ENCODE measurements at regions not wholly inside any gene's neighbourhood (a gene's known extent, or its start where the extent isn't known, plus 50 kb on each side); places are given as distances from the start of the nearest gene placed in this dataset.

- Mint-ChIP-seq H3K27ac (no peak overlapping the region), H3K27me3 (ENCODE audit: insufficient read depth, low read depth, poor library complexity) (peaks cover 2% of the 10 kb centered on the region), H3K9me3 (no peaks in the 10 kb centered on the region), H3K4me3 (no peak overlapping the region), H3K36me3 (ENCODE audit: low read depth) (no peaks in the 10 kb centered on the region), H3K4me1 (no peaks in the 10 kb centered on the region)
- H4K20me1 ChIP-seq (replicated peaks; ENCODE audit: insufficient read depth): no peaks in the 10 kb centered on the region
- no peaks in the 10 kb centered on the region for H3K27me3 ChIP-seq (ENCODE audit: insufficient read depth)
- no peak overlapping the region for H3K4me3 ChIP-seq
- no peak for DNase-seq (ENCODE audit: low spot score)
- no peak for TF ChIP-seq REST (IDR thresholded peaks at IDR 0.05; ENCODE audit: unreplicated experiment)
- TF ChIP-seq EZH2phosphoT487 (IDR thresholded peaks at IDR 0.05; ENCODE audit: unreplicated experiment): no peak
- TF ChIP-seq ZNF114 (CRISPR knock-in tag; IDR thresholded peaks at IDR 0.05): no peak
- TF ChIP-seq STAT1 (IDR thresholded peaks at IDR 0.05; ENCODE audit: unreplicated experiment): no peak
- TF ChIP-seq EZH2 (IDR thresholded peaks at IDR 0.05; ENCODE audit: low read depth, unreplicated experiment): no peak
- no peak for TF ChIP-seq ETS1 (IDR thresholded peaks at IDR 0.05)
- no peak for TF ChIP-seq CTCF (conservative IDR thresholded peaks at IDR 0.05; ENCODE audit: low read depth in 2 of 2)
- TF ChIP-seq ZNF331 (CRISPR knock-in tag; IDR thresholded peaks at IDR 0.05; ENCODE audit: low read depth): no peak
- no peaks in the 10 kb centered on the region for H3K79me2 ChIP-seq (replicated peaks; ENCODE audit: insufficient read depth)
- H3K4me2 ChIP-seq: no peak overlapping the region
- H3K4me1 ChIP-seq (ENCODE audit: insufficient read depth): no peaks in the 10 kb centered on the region
- H3F3A ChIP-seq (replicated peaks; ENCODE audit: low read depth): no peaks in the 10 kb centered on the region
- peaks cover 11% of the 10 kb centered on the region for H3K9me2 ChIP-seq (ENCODE audit: insufficient read depth)
- H3K36me3 ChIP-seq (ENCODE audit: insufficient read depth): no peaks in the 10 kb centered on the region
- no peak overlapping the region for H3K27ac ChIP-seq (ENCODE audit: low read depth)
- ATAC-seq: no peak
- H2AFZ ChIP-seq: no peak overlapping the region
Observed at GRCh38 chr14:85300107-85300506, 229.8 kb upstream of the FLRT2 start.

- Histone ChIP-seq H3K4me1 (ENCODE audit: insufficient read depth) (no peaks in the 10 kb centered on the region), H3K79me2 (replicated peaks; ENCODE audit: insufficient read depth) (no peaks in the 10 kb centered on the region), H3K4me2 (no peak overlapping the region), H3F3A (replicated peaks; ENCODE audit: low read depth) (no peaks in the 10 kb centered on the region), H2AFZ (no peak overlapping the region), H3K9me2 (ENCODE audit: insufficient read depth) (peaks cover 11% of the 10 kb centered on the region), H3K27me3 (ENCODE audit: insufficient read depth) (no peaks in the 10 kb centered on the region), H3K36me3 (ENCODE audit: insufficient read depth) (no peaks in the 10 kb centered on the region), H3K4me3 (no peak overlapping the region), H4K20me1 (replicated peaks; ENCODE audit: insufficient read depth) (no peaks in the 10 kb centered on the region), H3K27ac (ENCODE audit: low read depth) (no peak overlapping the region)
- Mint-ChIP-seq H3K27ac (no peak overlapping the region), H3K4me1 (no peaks in the 10 kb centered on the region), H3K4me3 (no peak overlapping the region), H3K9me3 (no peaks in the 10 kb centered on the region), H3K36me3 (ENCODE audit: low read depth) (no peaks in the 10 kb centered on the region), H3K27me3 (ENCODE audit: insufficient read depth, low read depth, poor library complexity) (peaks cover 2% of the 10 kb centered on the region)
- DNase-seq (ENCODE audit: low spot score) (no peak), ATAC-seq (no peak)
- TF ChIP-seq CTCF (conservative IDR thresholded peaks at IDR 0.05; ENCODE audit: low read depth in 2 of 2): no peak
- no peak for TF ChIP-seq ZNF114 (CRISPR knock-in tag; IDR thresholded peaks at IDR 0.05)
- no peak for TF ChIP-seq POLR2AphosphoS5 (IDR thresholded peaks at IDR 0.05; ENCODE audit: low read depth)
- no peak for TF ChIP-seq ETS1 (IDR thresholded peaks at IDR 0.05)
- no peak for TF ChIP-seq EZH2 (IDR thresholded peaks at IDR 0.05; ENCODE audit: low read depth, unreplicated experiment)
- TF ChIP-seq JUNB (IDR thresholded peaks at IDR 0.05; ENCODE audit: unreplicated experiment): no peak
Observed at GRCh38 chr14:85301506-85301905, 228.4 kb upstream of the FLRT2 start.

All from GM23338 (cell line).